SU-DHL-6 (cell line): ENCODE measurements at regions not wholly inside any gene's neighbourhood (a gene's known extent, or its start where the extent isn't known, plus 50 kb on each side); places are given as distances from the start of the nearest gene placed in this dataset.

Experiments used
- EZH2phosphoT487 ChIP-seq: fragments of 200-600 bp; sonication (generic), shearing (Covaris generic); conservative IDR thresholded peaks from 2 replicates; pipeline ENCODE4 v1.6.1; 2018; ENCODE audit warnings: mild to moderate bottlenecking, antibody characterized with exemption, low read length, moderate library complexity, mixed read lengths
- TF ChIP-seq, protein P1 (sequence below): fragments of 200-600 bp; sonication (generic); IDR thresholded peaks from one replicate; pipeline ENCODE4 v1.5.1; 2017; ENCODE audit warnings: antibody characterized with exemption, mild to moderate bottlenecking, low read length, moderate library complexity; ENCODE audit not compliant: insufficient read depth, poor library complexity, severe bottlenecking

DNA sequence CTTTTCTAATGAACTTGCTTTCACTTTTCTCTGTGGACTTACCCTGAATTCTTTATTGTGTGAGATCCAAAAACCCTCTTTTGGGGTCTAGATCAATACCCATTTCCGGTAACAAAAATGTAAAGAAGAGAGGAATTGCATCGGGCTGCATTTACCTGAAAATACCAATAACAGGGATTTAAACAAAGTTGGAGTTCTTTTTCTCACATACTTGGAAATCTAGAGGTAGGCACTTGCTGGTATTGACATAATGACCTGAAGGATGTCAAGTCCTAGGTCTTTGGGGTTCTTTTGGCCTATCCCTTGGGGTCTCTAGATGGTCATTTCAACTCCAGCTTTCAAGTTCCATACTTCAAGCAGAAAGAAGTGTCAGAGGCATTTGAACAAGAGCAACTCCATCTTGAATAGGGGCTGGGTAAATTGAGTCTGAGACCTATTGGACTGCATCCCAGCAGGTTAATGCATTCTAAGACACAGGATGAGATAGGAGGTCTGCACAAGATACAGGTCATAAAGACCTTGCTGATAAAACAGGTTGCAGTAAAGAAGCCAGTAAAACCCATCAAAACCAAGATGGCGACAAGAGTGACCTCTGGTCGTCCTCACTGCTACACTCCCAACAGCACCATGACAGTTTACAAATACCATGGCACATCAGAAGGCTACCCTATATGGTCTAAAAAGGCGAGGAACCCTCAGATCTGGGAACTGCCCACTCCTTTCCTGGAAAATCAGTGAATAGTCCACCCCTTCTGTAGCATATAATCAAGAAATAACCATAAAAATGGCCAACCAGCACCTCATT, 50.8 kb upstream of the ZNF280D start:
- TF ChIP-seq, protein P1, sequence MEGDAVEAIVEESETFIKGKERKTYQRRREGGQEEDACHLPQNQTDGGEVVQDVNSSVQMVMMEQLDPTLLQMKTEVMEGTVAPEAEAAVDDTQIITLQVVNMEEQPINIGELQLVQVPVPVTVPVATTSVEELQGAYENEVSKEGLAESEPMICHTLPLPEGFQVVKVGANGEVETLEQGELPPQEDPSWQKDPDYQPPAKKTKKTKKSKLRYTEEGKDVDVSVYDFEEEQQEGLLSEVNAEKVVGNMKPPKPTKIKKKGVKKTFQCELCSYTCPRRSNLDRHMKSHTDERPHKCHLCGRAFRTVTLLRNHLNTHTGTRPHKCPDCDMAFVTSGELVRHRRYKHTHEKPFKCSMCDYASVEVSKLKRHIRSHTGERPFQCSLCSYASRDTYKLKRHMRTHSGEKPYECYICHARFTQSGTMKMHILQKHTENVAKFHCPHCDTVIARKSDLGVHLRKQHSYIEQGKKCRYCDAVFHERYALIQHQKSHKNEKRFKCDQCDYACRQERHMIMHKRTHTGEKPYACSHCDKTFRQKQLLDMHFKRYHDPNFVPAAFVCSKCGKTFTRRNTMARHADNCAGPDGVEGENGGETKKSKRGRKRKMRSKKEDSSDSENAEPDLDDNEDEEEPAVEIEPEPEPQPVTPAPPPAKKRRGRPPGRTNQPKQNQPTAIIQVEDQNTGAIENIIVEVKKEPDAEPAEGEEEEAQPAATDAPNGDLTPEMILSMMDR, result no peak
- TF ChIP-seq EZH2phosphoT487, result no peak
